Muscle of leg (tissue), 3 donors: ENCODE measurements at regions not wholly inside any gene's neighbourhood (a gene's known extent, or its start where the extent isn't known, plus 50 kb on each side); places are given as distances from the start of the nearest gene placed in this dataset.
"Not testable (repeated sequence)": the region's sequence is repeated elsewhere in the genome, so short reads cannot be mapped to it uniquely, and the experiment has no call there.

Source experiments
- DNase-seq: peaks from one replicate; pipeline ENCODE4 v3.0.0; 2013
- H3K27ac ChIP-seq: one replicate; pipeline ENCODE4 v1.5.1; 2013; ENCODE audit warnings: mild to moderate bottlenecking, low read length, control low read depth
- H3K27me3 ChIP-seq: one replicate; pipeline ENCODE4 v1.6.1; 2013; ENCODE audit warnings: low read length; ENCODE audit not compliant: control insufficient read depth, insufficient read depth
- H3K36me3 ChIP-seq: one replicate; pipeline ENCODE4 v1.6.1; 2013; ENCODE audit warnings: low read length; ENCODE audit not compliant: control insufficient read depth, insufficient read depth
- H3K4me1 ChIP-seq: one replicate; pipeline ENCODE4 v1.6.1; 2013; ENCODE audit warnings: low read length; ENCODE audit not compliant: control insufficient read depth, insufficient read depth
- H3K4me3 ChIP-seq: one replicate; pipeline ENCODE4 v1.5.1; 2013; ENCODE audit warnings: low read length, control low read depth
- H3K9me3 ChIP-seq: replicated peaks from 2 replicates; pipeline ENCODE4 v1.6.1; 2013; ENCODE audit warnings: low read depth, low read length; ENCODE audit not compliant: control insufficient read depth
- WGBS: methylation state at CpG from one replicate; pipeline ENCODE4 v1.1.5; 2013; ENCODE audit warnings: missing lambda C conversion rate; ENCODE audit not compliant: insufficient coverage; 5-methylcytosine and 5-hydroxymethylcytosine counted together

GRCh38 chr19:57025491-57025890 lies 94.3 kb upstream of the USP29 start:
- no peak for DNase-seq
- peaks cover 2% of the 10 kb centered on the region for H3K9me3 ChIP-seq
- H3K4me1 ChIP-seq, result peaks cover 9% of the 10 kb centered on the region
- no peak overlapping the region for H3K4me3 ChIP-seq
- no peaks in the 10 kb centered on the region for H3K27me3 ChIP-seq
- WGBS, result 92% methylated on average over 4 of the region's 4 CpGs
- no peak overlapping the region for H3K27ac ChIP-seq
- no peaks in the 10 kb centered on the region for H3K36me3 ChIP-seq

GRCh38 chr19:57026476-57026875 lies 93.3 kb upstream of the USP29 start:
- H3K27me3 ChIP-seq, result no peaks in the 10 kb centered on the region
- peaks cover 9% of the 10 kb centered on the region for H3K4me1 ChIP-seq
- H3K36me3 ChIP-seq, result no peaks in the 10 kb centered on the region
- DNase-seq, result no peak
- no CpG with 5 or more reads among the region's 3 CpGs for WGBS
- H3K27ac ChIP-seq, result no peak overlapping the region
- peaks cover 2% of the 10 kb centered on the region for H3K9me3 ChIP-seq
- no peak overlapping the region for H3K4me3 ChIP-seq

GRCh38 chr19:57027360-57027759 lies 92.4 kb upstream of the USP29 start:
- no peak overlapping the region for H3K4me3 ChIP-seq
- WGBS, result no CpG with 5 or more reads among the region's 7 CpGs
- DNase-seq, result no peak
- H3K36me3 ChIP-seq, result no peaks in the 10 kb centered on the region
- peaks cover 2% of the 10 kb centered on the region for H3K9me3 ChIP-seq
- no peak overlapping the region for H3K27ac ChIP-seq
- H3K27me3 ChIP-seq, result no peaks in the 10 kb centered on the region
- peaks cover 4% of the 10 kb centered on the region for H3K4me1 ChIP-seq

- Histone ChIP-seq H3K9me3 (peaks cover 2% of the 10 kb centered on the region), H3K27me3 (no peaks in the 10 kb centered on the region), H3K4me3 (no peak overlapping the region)
Measured at GRCh38 chr19:57028804-57029525, 90.8 kb upstream of the USP29 start.

GRCh38 chr19:57031106-57031505 lies 88.7 kb upstream of the USP29 start:
- WGBS, result 46% methylated on average over 5 of the region's 12 CpGs
- Histone ChIP-seq H3K9me3 (no peaks in the 10 kb centered on the region), H3K27ac (no peak overlapping the region), H3K4me1 (peaks cover 2% of the 10 kb centered on the region), H3K4me3 (no peak overlapping the region), H3K36me3 (no peaks in the 10 kb centered on the region), H3K27me3 (no peaks in the 10 kb centered on the region)
- DNase-seq, result no peak

More at GRCh38 chr19:57028804-57029525, 90.8 kb upstream of the USP29 start:
- H3K27ac ChIP-seq, result no peak overlapping the region
- no CpG with 5 or more reads among the region's 2 CpGs for WGBS
- no peak for DNase-seq
- no peaks in the 10 kb centered on the region for H3K36me3 ChIP-seq
- H3K4me1 ChIP-seq, result no peaks in the 10 kb centered on the region

GRCh38 chr19:57033576-57033975 lies 86.2 kb upstream of the USP29 start:
- no peak overlapping the region for H3K27ac ChIP-seq

GRCh38 chr19:57034544-57034943 lies 85.2 kb upstream of the USP29 start:
- H3K4me3 ChIP-seq, result no peak overlapping the region
- no peak overlapping the region for H3K27ac ChIP-seq
- peaks cover 7% of the 10 kb centered on the region for H3K4me1 ChIP-seq
- H3K9me3 ChIP-seq, result no peaks in the 10 kb centered on the region
- no peaks in the 10 kb centered on the region for H3K36me3 ChIP-seq
- DNase-seq, result no peak
- 60% methylated on average over 6 of the region's 11 CpGs for WGBS
- no peaks in the 10 kb centered on the region for H3K27me3 ChIP-seq

More at GRCh38 chr19:57033576-57033975, 86.2 kb upstream of the USP29 start:
- H3K9me3 ChIP-seq, result no peaks in the 10 kb centered on the region
- H3K27me3 ChIP-seq, result no peaks in the 10 kb centered on the region
- H3K36me3 ChIP-seq, result no peaks in the 10 kb centered on the region
- peaks cover 7% of the 10 kb centered on the region for H3K4me1 ChIP-seq
- no peak overlapping the region for H3K4me3 ChIP-seq
- no peak for DNase-seq
- WGBS, result 77% methylated on average over 3 of the region's 8 CpGs

GRCh38 chr19:57035740-57036139 lies 84.0 kb upstream of the USP29 start:
- DNase-seq, H3K4me1 ChIP-seq, H3K27ac ChIP-seq, H3K9me3 ChIP-seq, H3K4me3 ChIP-seq, H3K36me3 ChIP-seq, H3K27me3 ChIP-seq: not testable (repeated sequence)
- 84% methylated on average over 3 of the region's 4 CpGs for WGBS

- DNase-seq, result peak; percentile 94
- H3K9me3 ChIP-seq, result no peaks in the 10 kb centered on the region
- no peaks in the 10 kb centered on the region for H3K27me3 ChIP-seq
- peak overlapping the region; percentile 70 for H3K27ac ChIP-seq
- H3K36me3 ChIP-seq, result no peaks in the 10 kb centered on the region
- no peak overlapping the region for H3K4me3 ChIP-seq
- peaks cover 7% of the 10 kb centered on the region for H3K4me1 ChIP-seq
- no CpG with 5 or more reads among the region's 4 CpGs for WGBS
Measured at GRCh38 chr19:57037556-57037955, 82.2 kb upstream of the USP29 start.

- Histone ChIP-seq H3K36me3 (no peaks in the 10 kb centered on the region), H3K9me3 (peaks cover 10% of the 10 kb centered on the region), H3K4me3 (no peak overlapping the region), H3K27me3 (no peaks in the 10 kb centered on the region), H3K27ac (peak overlapping the region; percentile 44), H3K4me1 (peaks cover 35% of the 10 kb centered on the region)
- peak; percentile 87 for DNase-seq
- WGBS, result 43% methylated on average over 1 of the region's 3 CpGs
Measured at GRCh38 chr19:57047743-57048142, 72.0 kb upstream of the USP29 start.

- Histone ChIP-seq H3K36me3 (no peaks in the 10 kb centered on the region), H3K4me1 (peaks cover 56% of the 10 kb centered on the region), H3K9me3 (peaks cover 10% of the 10 kb centered on the region), H3K27me3 (no peaks in the 10 kb centered on the region), H3K27ac (peak overlapping the region; percentile 94), H3K4me3 (no peak overlapping the region)
- no peak for DNase-seq
- no CpG with 5 or more reads among the region's 2 CpGs for WGBS
Measured at GRCh38 chr19:57050863-57051262, 68.9 kb upstream of the USP29 start.
